Small intestine (tissue), 7 donors: ENCODE measurements at regions not wholly inside any gene's neighbourhood (a gene's known extent, or its start where the extent isn't known, plus 50 kb on each side); places are given as distances from the start of the nearest gene placed in this dataset.
A peak's percentile ranks its signal among the peaks of the same experiment; 100 is the strongest.

ENCODE experiments used
- DNase-seq, 2 donors: peaks; one replicate each; pipeline versions ENCODE4 v3.0.0 to v3.0.0-alpha.2; 2013
- FAIRE-seq: peaks from 2 replicates; lab custom pipeline; 2012; peaks lifted over from hg19 to GRCh38; lab: Jason Lieb, UNC
- H3K27ac ChIP-seq, 3 donors: one replicate each; pipeline ENCODE4 v1.5.1; 2013; ENCODE audit warnings: low read length in 2 of 3, mild to moderate bottlenecking in 2 of 3, control low read depth in 1 of 3, inconsistent platforms in 1 of 3, low read depth in 1 of 3, moderate library complexity in 1 of 3
- H3K27me3 ChIP-seq, 3 donors: one replicate each; pipeline ENCODE4 v1.6.1; 2013; ENCODE audit warnings: low read length in 3 of 3, inconsistent platforms in 1 of 3; ENCODE audit not compliant: control insufficient read depth in 3 of 3, insufficient read depth in 3 of 3
- H3K36me3 ChIP-seq, 3 donors: one replicate each; pipeline ENCODE4 v1.6.1; 2013; ENCODE audit warnings: low read length in 3 of 3, inconsistent platforms in 1 of 3, low read depth in 1 of 3, mild to moderate bottlenecking in 1 of 3, moderate library complexity in 1 of 3; ENCODE audit not compliant: control insufficient read depth in 3 of 3, insufficient read depth in 2 of 3
- H3K4me1 ChIP-seq, 3 donors: one replicate each; pipeline ENCODE4 v1.6.1; 2013; ENCODE audit warnings: low read length in 2 of 3, inconsistent platforms in 1 of 3, low read depth in 1 of 3, mild to moderate bottlenecking in 1 of 3, moderate library complexity in 1 of 3; ENCODE audit not compliant: control insufficient read depth in 3 of 3, insufficient read depth in 2 of 3
- H3K4me3 ChIP-seq, 3 donors: one replicate each; pipeline ENCODE4 v1.5.1; 2013; ENCODE audit warnings: low read length in 3 of 3, control low read depth in 1 of 3, inconsistent platforms in 1 of 3, low read depth in 1 of 3, mild to moderate bottlenecking in 1 of 3, moderate library complexity in 1 of 3
- H3K9me3 ChIP-seq, 2 donors: one replicate each; pipeline ENCODE4 v1.6.1; 2013; ENCODE audit warnings: low read depth in 1 of 2, low read length in 1 of 2; ENCODE audit not compliant: control insufficient read depth in 2 of 2, insufficient read depth in 1 of 2
- WGBS, 3 donors: extraction: QIAGEN DNeasy Blood & Tissue Kit; methylation state at CpG; one replicate each; pipeline ENCODE4 v1.1.7; 2013; 5-methylcytosine and 5-hydroxymethylcytosine counted together
- donor health status: healthy with polysubstance abuse.
- donor health status: control.
- donor health status: control.
- donor health status: Bipolar disorder and iron deficiency.
- donor health status: healthy.

DNA sequence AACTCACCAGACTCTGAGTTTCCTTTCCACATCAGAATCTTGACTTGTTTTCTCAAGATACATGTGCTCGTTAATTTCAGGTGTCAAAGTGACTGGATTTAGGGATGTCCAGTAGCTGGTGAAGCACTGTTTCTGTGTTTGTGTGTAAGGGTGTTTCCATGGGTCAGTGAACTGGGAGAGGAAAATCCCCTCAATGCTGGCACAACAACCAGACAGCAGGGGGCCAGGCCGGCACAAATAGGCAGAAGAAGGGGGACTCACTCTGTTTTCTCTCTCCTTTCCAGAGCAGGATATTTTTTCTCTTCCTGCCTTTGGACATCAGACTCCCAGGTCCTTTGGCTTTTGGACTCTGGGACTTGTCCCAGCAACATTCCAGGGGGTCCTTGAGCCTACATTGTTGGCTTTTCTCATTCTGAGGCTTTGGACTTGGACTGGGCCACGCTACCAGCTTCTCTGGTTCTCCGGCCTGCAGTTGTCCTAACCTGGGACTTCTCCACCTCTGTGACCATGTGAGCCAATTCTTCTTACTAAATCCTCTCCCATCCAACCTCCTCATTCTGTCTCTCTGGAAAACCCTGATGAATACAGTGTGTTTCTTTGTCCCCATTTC lies 144.0 kb downstream of the CAAP1 start:
- no peak for DNase-seq
- Histone ChIP-seq H3K27ac (no peak overlapping the region), H3K27me3 (no peaks in the 10 kb centered on the region), H3K36me3 (no peaks in the 10 kb centered on the region), H3K4me3 (no peak overlapping the region), H3K4me1 (peaks cover 0 to 2% (median 0%) of the 10 kb centered on the region in 3 donors), H3K9me3 (no peaks in the 10 kb centered on the region)
- 76 to 92% (median 78%) methylated on average over 4 of the region's 4 CpGs for WGBS, 3 donors
- FAIRE-seq, result no peak

DNA sequence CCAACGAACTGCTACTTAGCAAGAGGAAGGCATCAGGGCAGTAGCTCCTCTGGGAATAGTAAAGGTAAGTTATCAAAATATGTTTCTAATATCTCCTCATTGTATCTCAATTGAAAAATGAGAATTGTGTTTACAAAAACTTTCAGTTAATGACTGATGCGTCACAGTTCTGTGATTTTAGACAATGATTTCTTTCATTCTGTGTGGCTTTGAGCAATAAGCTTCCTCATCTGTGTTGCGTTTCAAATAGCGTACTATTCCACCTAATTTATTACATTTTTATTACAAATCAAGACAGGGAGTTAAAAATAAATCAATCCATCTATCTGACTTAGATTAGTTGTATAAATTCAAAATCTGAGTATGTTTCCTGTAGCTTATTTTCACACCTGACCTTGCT lies 145.0 kb downstream of the CAAP1 start:
- Histone ChIP-seq H3K9me3 (no peaks in the 10 kb centered on the region), H3K36me3 (no peaks in the 10 kb centered on the region), H3K4me3 (no peak overlapping the region), H3K4me1 (peaks cover 0 to 4% (median 0%) of the 10 kb centered on the region in 3 donors), H3K27me3 (no peaks in the 10 kb centered on the region), H3K27ac (no peak overlapping the region)
- FAIRE-seq (no peak), DNase-seq (no peak)
- 80 to 82% (median 82%) methylated on average over 4 of the region's 4 CpGs for WGBS, 3 donors

DNA sequence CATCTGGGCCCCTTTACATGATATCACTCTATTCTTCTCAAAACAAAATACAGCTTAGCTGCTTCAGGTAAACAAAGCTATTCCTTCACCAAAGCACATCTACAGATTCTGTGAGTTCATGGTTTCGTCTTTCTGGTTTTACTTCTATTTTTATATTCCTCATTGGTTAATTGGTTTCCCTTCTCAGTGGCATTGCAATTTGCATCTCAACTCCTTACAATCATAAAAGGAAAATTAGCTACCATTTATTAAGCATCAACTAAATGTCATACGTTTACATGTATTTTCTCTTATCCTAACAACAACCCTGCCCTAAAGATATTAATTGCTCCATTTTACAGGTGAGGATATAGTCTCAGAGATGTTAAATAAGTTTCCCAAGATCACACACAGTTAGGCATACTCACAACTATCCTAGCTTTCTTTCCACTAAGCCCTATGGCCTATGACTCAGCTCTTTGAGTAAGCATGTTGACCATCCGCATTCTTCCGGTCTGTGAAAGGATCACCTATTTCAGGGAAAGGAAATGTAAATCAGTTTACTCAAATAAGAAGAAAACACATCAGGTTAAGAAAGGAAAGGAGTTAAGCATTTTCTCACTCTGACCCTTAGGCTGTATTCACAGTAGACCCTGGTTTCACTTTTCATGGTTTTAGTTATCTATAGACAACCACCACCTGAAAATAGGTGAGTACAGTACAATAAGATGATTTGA lies 146.1 kb downstream of the CAAP1 start:
- Histone ChIP-seq H3K27ac (no peak overlapping the region), H3K27me3 (peaks cover 0 to 2% (median 0%) of the 10 kb centered on the region in 3 donors), H3K4me1 (peaks cover 0 to 4% (median 0%) of the 10 kb centered on the region in 3 donors), H3K4me3 (no peak overlapping the region), H3K9me3 (no peaks in the 10 kb centered on the region), H3K36me3 (no peaks in the 10 kb centered on the region)
- 73 to 81% (median 76%) methylated on average over 4 of the region's 4 CpGs for WGBS, 3 donors
- no peak for FAIRE-seq
- peak; percentile 16 to 49 for DNase-seq

DNA sequence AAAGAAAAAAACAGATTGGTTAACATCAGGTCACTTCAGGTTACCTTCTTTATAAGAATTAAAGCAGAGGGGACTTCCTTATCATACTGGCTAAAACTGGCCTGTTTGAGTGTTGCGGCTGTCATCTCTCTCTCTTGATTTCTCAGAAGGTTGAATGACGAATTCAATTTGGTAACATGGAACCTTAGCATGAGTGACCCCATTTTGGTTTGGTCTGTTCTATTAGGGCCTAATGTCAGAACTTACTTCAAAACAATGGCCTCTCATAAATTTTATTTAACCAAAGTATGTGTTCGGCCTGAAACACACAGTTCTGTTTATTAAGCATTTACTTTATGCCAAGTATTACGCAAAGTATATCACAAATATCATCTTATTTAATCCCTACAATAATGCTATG lies 147.5 kb downstream of the CAAP1 start:
- H3K27ac ChIP-seq, result no peak overlapping the region
- H3K36me3 ChIP-seq, result no peaks in the 10 kb centered on the region
- 88 to 90% (median 89%) methylated on average over 4 of the region's 4 CpGs for WGBS, 3 donors

DNA sequence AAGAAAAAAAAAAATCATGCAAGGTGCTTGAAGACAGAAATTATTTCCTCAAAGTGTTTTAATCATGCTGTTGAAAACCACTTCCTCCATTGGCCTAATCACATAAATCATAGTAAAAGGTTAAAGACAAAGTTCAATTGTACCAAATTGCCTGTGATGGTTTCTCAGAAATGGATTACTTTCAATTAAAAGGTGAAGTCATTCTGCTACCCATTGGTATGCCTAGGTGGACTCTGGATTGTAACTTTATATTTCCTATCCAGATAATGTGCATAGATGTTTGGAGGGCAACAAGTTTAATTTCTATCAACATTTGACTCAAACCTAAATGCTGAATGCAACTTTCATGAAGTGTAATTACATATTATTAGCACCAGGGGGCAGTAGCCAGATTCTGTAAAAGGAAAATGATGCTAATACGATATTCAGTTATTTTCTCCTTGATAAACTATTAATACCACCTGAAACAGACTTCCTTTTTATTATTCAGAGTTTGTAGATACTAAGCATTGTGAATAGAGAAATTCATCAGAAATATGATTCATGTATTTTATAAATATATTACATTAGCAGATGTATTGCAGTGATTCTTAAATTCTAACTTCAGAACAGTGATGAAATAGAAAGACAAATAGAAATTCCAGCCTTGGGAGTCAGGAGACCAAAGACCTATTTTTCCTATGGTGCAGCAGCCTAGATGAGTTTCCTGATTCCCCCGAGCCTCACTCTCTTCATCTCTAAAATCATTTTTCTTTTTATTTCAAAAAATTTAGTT lies 148.2 kb downstream of the CAAP1 start:
- peak; percentile 75 for FAIRE-seq
- WGBS, 3 donors, result 32 to 42% (median 37%) methylated on average over 2 of the region's 2 CpGs

More for the DNA sequence above, 147.5 kb downstream of the CAAP1 start:
- H3K9me3 ChIP-seq, result no peaks in the 10 kb centered on the region
- peaks cover 0 to 4% (median 0%) of the 10 kb centered on the region in 3 donors for H3K4me1 ChIP-seq
- H3K27me3 ChIP-seq, result peaks cover 0 to 3% (median 0%) of the 10 kb centered on the region in 3 donors
- H3K4me3 ChIP-seq, result no peak overlapping the region
- FAIRE-seq (no peak), DNase-seq (no peak)

DNA sequence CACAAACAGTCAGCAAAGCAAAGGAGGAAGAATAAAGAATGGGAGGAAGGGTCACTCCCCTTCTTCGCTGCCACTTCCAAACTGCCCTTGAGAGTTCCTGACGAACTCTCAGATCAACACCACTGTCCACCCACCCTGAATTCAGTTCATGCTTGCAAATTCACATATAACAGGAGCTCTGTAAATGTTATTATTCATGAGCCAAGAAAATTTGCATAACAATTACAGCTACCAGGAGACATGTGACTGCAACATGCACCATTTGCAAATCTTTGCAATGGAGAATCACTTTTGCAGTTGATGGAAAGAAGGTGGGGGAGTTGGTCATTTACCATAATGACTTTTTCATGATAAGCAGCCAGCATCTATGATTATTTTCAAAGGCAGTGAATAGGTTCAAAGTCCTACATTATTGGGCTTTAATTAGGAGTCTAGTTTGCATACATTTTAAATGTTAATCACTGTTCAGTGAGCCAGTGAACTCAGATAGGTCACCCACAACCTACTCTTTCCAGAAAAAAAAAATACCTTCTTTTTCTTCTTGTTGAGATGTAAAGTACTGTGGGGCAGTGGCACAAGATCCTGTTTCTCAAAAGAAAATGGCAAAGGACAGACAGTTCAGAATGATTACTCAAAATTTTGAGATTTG lies 149.7 kb downstream of the CAAP1 start:
- 27 to 69% (median 40%) methylated on average over 2 of the region's 2 CpGs for WGBS, 3 donors
- H3K27ac ChIP-seq, result no peak overlapping the region
- H3K27me3 ChIP-seq, result peaks cover 0 to 3% (median 0%) of the 10 kb centered on the region in 3 donors
- H3K4me1 ChIP-seq, result peaks cover 0 to 4% (median 0%) of the 10 kb centered on the region in 3 donors
- peak; percentile 10 for FAIRE-seq
- DNase-seq, result peak in 1 of 2 donors; percentile 49
- no peaks in the 10 kb centered on the region for H3K36me3 ChIP-seq
- no peaks in the 10 kb centered on the region for H3K9me3 ChIP-seq
- H3K4me3 ChIP-seq, result no peak overlapping the region

More for the DNA sequence above, 148.2 kb downstream of the CAAP1 start:
- Histone ChIP-seq H3K9me3 (no peaks in the 10 kb centered on the region), H3K4me3 (no peak overlapping the region), H3K36me3 (no peaks in the 10 kb centered on the region), H3K27me3 (peaks cover 0 to 3% (median 0%) of the 10 kb centered on the region in 3 donors), H3K4me1 (peaks cover 0 to 4% (median 0%) of the 10 kb centered on the region in 3 donors), H3K27ac (no peak overlapping the region)
- peak; percentile 46 to 80 for DNase-seq

DNA sequence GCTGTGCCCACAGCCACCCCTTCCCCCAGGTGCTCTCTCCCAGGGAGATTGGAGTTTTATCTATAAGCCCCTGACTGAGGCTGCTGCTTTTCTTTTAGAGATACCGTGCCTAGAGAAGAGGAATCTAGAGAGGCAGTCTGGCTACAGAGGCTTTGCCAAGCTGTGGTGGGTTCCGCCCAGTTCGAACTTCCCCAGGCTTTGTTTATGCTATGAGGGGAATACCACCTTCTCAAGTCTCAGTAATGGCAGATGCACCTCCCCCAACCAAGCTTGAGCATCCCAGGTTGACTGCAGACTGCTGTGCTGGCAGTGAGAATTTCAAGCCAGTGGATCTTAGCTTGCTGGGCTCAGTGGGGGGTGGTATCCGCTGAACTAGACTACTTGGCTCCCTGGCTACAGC lies 157.4 kb downstream of the CAAP1 start:
- DNase-seq, result no peak
- Histone ChIP-seq H3K4me3 (no peak overlapping the region), H3K4me1 (no peaks in the 10 kb centered on the region), H3K9me3 (no peaks in the 10 kb centered on the region), H3K36me3 (no peaks in the 10 kb centered on the region), H3K27me3 (no peaks in the 10 kb centered on the region), H3K27ac (no peak overlapping the region)
- 83 to 93% (median 87%) methylated on average over 4 of the region's 4 CpGs for WGBS, 3 donors
- FAIRE-seq, result no peak

DNA sequence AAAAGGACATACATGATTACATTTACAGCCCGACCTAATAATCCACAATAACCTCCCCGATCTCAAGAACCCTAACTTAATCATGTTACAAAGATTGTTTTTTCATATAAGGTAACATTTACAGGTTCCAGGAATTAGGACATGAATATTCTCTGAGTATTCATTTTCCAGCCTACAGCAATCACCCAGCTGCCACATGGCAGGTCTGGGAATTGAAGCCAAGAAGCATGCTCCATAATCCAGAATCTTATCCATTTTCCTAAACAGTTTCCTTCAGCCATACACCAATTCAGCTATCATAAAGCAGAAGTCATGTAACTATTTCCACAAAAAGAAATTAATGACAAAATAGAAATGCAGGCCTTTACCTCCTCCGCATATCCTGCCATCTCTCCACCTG lies 163.4 kb downstream of the CAAP1 start:
- Histone ChIP-seq H3K9me3 (no peaks in the 10 kb centered on the region), H3K4me1 (no peaks in the 10 kb centered on the region), H3K4me3 (no peak overlapping the region), H3K36me3 (no peaks in the 10 kb centered on the region), H3K27ac (no peak overlapping the region), H3K27me3 (no peaks in the 10 kb centered on the region)
- FAIRE-seq, result no peak
- no peak for DNase-seq
- WGBS, 3 donors, result 87 to 94% (median 93%) methylated on average over 3 of the region's 3 CpGs
